Stimulated activated CD4-positive, alpha-beta T cell treated with anti-CD3 and anti-CD28 coated beads, TNF-alpha, amount 100 ng/mL, for 4 hours (primary cell): ENCODE measurements at regions not wholly inside any gene's neighbourhood (a gene's known extent, or its start where the extent isn't known, plus 50 kb on each side); places are given as distances from the start of the nearest gene placed in this dataset.

ENCODE experiments used
- DNase-seq, 3 experiments: peaks; one replicate each; pipeline ENCODE4 v3.0.0-alpha.2; 2020; ENCODE audit warnings: low read depth in 3 of 3

- no peak for DNase-seq
These were observed 161.7 kb downstream of the PLPP3 start for GRCh38 chr1:56417646-56418045.

GRCh38 chr1:56416495-56416894, 162.9 kb downstream of the PLPP3 start:
- DNase-seq = no peak

GRCh38 chr1:56415720-56416119, 163.6 kb downstream of the PLPP3 start:
- no peak for DNase-seq

GRCh38 chr1:56415258-56415657, 164.1 kb downstream of the PLPP3 start:
- DNase-seq = no peak

GRCh38 chr1:56414728-56415224, 164.6 kb downstream of the PLPP3 start:
- no peak for DNase-seq

- no peak for DNase-seq
These were observed 165.6 kb downstream of the PLPP3 start for GRCh38 chr1:56413671-56414199.

- DNase-seq = no peak
These were observed 167.7 kb downstream of the PLPP3 start for GRCh38 chr1:56411484-56412180.

- DNase-seq = no peak
These were observed 168.3 kb downstream of the PLPP3 start for GRCh38 chr1:56411021-56411420.

GRCh38 chr1:56410405-56410804, 169.0 kb downstream of the PLPP3 start:
- DNase-seq = no peak

- DNase-seq = no peak
These were observed 170.2 kb downstream of the PLPP3 start for GRCh38 chr1:56409112-56409691.

- no peak for DNase-seq
These were observed 172.5 kb downstream of the PLPP3 start for GRCh38 chr1:56406821-56407220.

GRCh38 chr1:56404561-56405030, 174.8 kb downstream of the PLPP3 start:
- no peak for DNase-seq

GRCh38 chr1:56404066-56404465, 175.3 kb downstream of the PLPP3 start:
- no peak for DNase-seq

GRCh38 chr1:56403321-56403720, 176.0 kb downstream of the PLPP3 start:
- no peak for DNase-seq

GRCh38 chr1:56401191-56401590, 178.2 kb downstream of the PLPP3 start:
- DNase-seq = no peak

- DNase-seq = no peak
These were observed 178.8 kb downstream of the PLPP3 start for GRCh38 chr1:56400526-56400925.

- DNase-seq = no peak
These were observed 179.6 kb downstream of the PLPP3 start for GRCh38 chr1:56399795-56400194.

- DNase-seq = no peak
These were observed 180.0 kb downstream of the PLPP3 start for GRCh38 chr1:56399326-56399725.

GRCh38 chr1:56397811-56398231, 181.5 kb downstream of the PLPP3 start:
- DNase-seq = no peak

GRCh38 chr1:56397409-56397808, 182.0 kb downstream of the PLPP3 start:
- no peak for DNase-seq

- DNase-seq = no peak
These were observed 182.8 kb downstream of the PLPP3 start for GRCh38 chr1:56396581-56396980.

GRCh38 chr1:56395776-56396175, 183.6 kb downstream of the PLPP3 start:
- no peak for DNase-seq

GRCh38 chr1:56394298-56394697, 185.1 kb downstream of the PLPP3 start:
- no peak for DNase-seq
